Lower lobe of right lung (tissue), 2 donors: ENCODE measurements at regions not wholly inside any gene's neighbourhood (a gene's known extent, or its start where the extent isn't known, plus 50 kb on each side); places are given as distances from the start of the nearest gene placed in this dataset.

Source experiments
- ATAC-seq, 2 donors: fragments of 200-7000 bp; cut with Tn5 transposase; one replicate each; pipeline ENCODE4 v1.9.1; 2020 to 2022; ENCODE audit warnings: mild to moderate bottlenecking in 2 of 2, moderate library complexity in 2 of 2
- DNase-seq: peaks from one replicate; pipeline ENCODE4 v3.0.0-alpha.2; 2020
- H3K27ac ChIP-seq: fragments of 200-600 bp; one replicate; pipeline ENCODE4 v1.8.0; 2022
- H3K27me3 ChIP-seq: fragments of 200-600 bp; one replicate; pipeline ENCODE4 v1.8.0; 2022; ENCODE audit warnings: low read depth
- H3K36me3 ChIP-seq: fragments of 200-600 bp; one replicate; pipeline ENCODE4 v1.8.0; 2022; ENCODE audit warnings: mild to moderate bottlenecking
- H3K4me1 ChIP-seq: fragments of 200-600 bp; one replicate; pipeline ENCODE4 v1.8.0; 2022
- H3K4me3 ChIP-seq: fragments of 200-600 bp; one replicate; pipeline ENCODE4 v1.8.0; 2022; ENCODE audit warnings: mild to moderate bottlenecking
- H3K9me3 ChIP-seq: fragments of 200-600 bp; one replicate; pipeline ENCODE4 v1.8.0; 2022
- CTCF ChIP-seq: fragments of 200-600 bp; IDR thresholded peaks from one replicate; pipeline ENCODE4 v1.8.0; 2022; ENCODE audit warnings: antibody characterized with exemption, mild to moderate bottlenecking
- intact Hi-C: fragments of 100-400 bp; cut with DNase I; formaldehyde crosslinking; loops from one replicate; pipeline ENCODE4 v1.11.0; 2022
- donor health status: DM: no; HTN: yes; CAD: no; lungs with severe emphysema.

GRCh38 chr11:130644187-130644586 lies 195.7 kb downstream of the ADAMTS15 start:
- no peak for TF ChIP-seq CTCF
- Histone ChIP-seq H3K27ac (no peak overlapping the region), H3K9me3 (no peaks in the 10 kb centered on the region), H3K27me3 (no peaks in the 10 kb centered on the region), H3K4me1 (peaks cover 18% of the 10 kb centered on the region), H3K4me3 (no peak overlapping the region), H3K36me3 (no peaks in the 10 kb centered on the region)
- ATAC-seq (no peak), DNase-seq (no peak)
- intact Hi-C loops, result no loop called here

GRCh38 chr11:130645164-130645842 lies 196.9 kb downstream of the ADAMTS15 start:
- intact Hi-C loops, result no loop called here

GRCh38 chr11:130645843-130646197 lies 197.4 kb downstream of the ADAMTS15 start:
- Histone ChIP-seq H3K27ac (no peak overlapping the region), H3K9me3 (no peaks in the 10 kb centered on the region), H3K4me1 (peaks cover 31% of the 10 kb centered on the region), H3K36me3 (no peaks in the 10 kb centered on the region), H3K4me3 (no peak overlapping the region), H3K27me3 (no peaks in the 10 kb centered on the region)
- intact Hi-C loops, result no loop called here
- DNase-seq (no peak), ATAC-seq (no peak)
- no peak for TF ChIP-seq CTCF

More at GRCh38 chr11:130645164-130645842, 196.9 kb downstream of the ADAMTS15 start:
- H3K27ac ChIP-seq, result no peak overlapping the region
- H3K4me1 ChIP-seq, result peaks cover 28% of the 10 kb centered on the region
- no peaks in the 10 kb centered on the region for H3K27me3 ChIP-seq
- ATAC-seq (peak; percentile 65 to 70), DNase-seq (no peak)
- H3K36me3 ChIP-seq, result no peaks in the 10 kb centered on the region
- H3K9me3 ChIP-seq, result no peaks in the 10 kb centered on the region
- no peak overlapping the region for H3K4me3 ChIP-seq
- no peak for TF ChIP-seq CTCF

- no peak for ATAC-seq
- no peaks in the 10 kb centered on the region for H3K27me3 ChIP-seq
- H3K9me3 ChIP-seq, result no peaks in the 10 kb centered on the region
- H3K27ac ChIP-seq, result no peak overlapping the region
- DNase-seq, result no peak
- peaks cover 35% of the 10 kb centered on the region for H3K4me1 ChIP-seq
- H3K36me3 ChIP-seq, result no peaks in the 10 kb centered on the region
- no peak for TF ChIP-seq CTCF
- no peak overlapping the region for H3K4me3 ChIP-seq
- intact Hi-C loops, result no loop called here
Measured at GRCh38 chr11:130646881-130647280, 198.4 kb downstream of the ADAMTS15 start.

- peak overlapping the region; percentile 31 for H3K27ac ChIP-seq
- H3K36me3 ChIP-seq, result no peaks in the 10 kb centered on the region
- H3K27me3 ChIP-seq, result no peaks in the 10 kb centered on the region
- H3K4me3 ChIP-seq, result no peak overlapping the region
- peaks cover 38% of the 10 kb centered on the region for H3K4me1 ChIP-seq
- intact Hi-C loops, result no loop called here
- TF ChIP-seq CTCF, result no peak
- H3K9me3 ChIP-seq, result no peaks in the 10 kb centered on the region
- ATAC-seq (no peak), DNase-seq (no peak)
Measured at GRCh38 chr11:130647371-130647770, 198.9 kb downstream of the ADAMTS15 start.
